ENCODE measurements at regions not wholly inside any gene's neighbourhood (a gene's known extent, or its start where the extent isn't known, plus 50 kb on each side); places are given as distances from the start of the nearest gene placed in this dataset.

DNA sequence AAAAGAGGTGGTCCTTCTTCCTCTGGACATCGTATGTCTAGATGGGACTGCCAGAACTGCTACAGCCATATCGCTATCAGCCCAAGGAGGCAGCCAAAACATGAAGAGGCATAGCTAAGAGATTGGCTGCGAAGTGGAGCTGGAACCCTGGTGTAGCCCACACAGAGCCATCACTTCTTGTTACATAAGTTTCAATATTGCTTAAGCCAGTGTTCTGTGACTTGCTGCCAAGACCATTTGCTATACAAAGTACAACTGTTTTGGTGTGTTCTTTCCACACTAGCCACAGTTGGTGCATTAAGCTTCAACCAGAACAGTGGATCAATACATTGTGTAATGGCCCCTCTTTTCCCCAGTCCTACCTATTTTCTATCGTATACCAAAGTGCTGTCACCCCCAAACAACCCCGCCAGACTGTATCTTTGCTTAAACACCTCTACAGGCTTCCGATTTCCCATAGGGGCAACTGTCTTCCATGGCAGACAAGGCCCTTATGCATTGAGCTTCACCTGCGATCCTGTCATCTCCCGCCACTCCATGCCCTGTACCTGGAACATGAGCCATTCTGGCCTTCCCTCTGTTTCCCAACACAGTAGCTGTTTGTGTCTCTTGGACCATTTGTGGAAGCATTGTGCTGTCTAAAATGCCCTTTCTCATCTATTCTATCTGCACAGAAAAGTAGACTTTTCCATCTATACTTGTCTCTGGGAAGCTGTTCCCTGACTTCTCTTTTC, 241.8 kb downstream of the TTLL7 start:
- WGBS, 2 donors (ENCODE audit: low coverage in 1 of 2) = 80 to 89% methylated on average over 3 to 8 of the region's 8 CpGs
- H3K4me1 ChIP-seq = no peaks in the 10 kb centered on the region
- in situ Hi-C loops (cut with MboI; ENCODE audit: low pct_ligation_motif_present in 1 of 4, low pct_unique_long_range_greater_than_20kb in 1 of 4, low sequenced_read_pairs in 3 of 4) (no loop called here), intact Hi-C loops (cut with DNase I; ENCODE audit: low total_unique reads) (no loop called here)
- no peak overlapping the region for H3K27ac ChIP-seq
- no peaks in the 10 kb centered on the region for H3K36me3 ChIP-seq
- H3K9me3 ChIP-seq = no peaks in the 10 kb centered on the region
- H3K27me3 ChIP-seq = no peaks in the 10 kb centered on the region
- no peak overlapping the region for H3K4me3 ChIP-seq
- DNase-seq = no peak
- TF ChIP-seq POLR2A (IDR thresholded peaks at IDR 0.05) (no peak), POLR2AphosphoS5 (IDR thresholded peaks at IDR 0.05) (no peak), EP300 (IDR thresholded peaks at IDR 0.05; ENCODE audit: low read depth) (no peak)
- TF ChIP-seq, protein P1, sequence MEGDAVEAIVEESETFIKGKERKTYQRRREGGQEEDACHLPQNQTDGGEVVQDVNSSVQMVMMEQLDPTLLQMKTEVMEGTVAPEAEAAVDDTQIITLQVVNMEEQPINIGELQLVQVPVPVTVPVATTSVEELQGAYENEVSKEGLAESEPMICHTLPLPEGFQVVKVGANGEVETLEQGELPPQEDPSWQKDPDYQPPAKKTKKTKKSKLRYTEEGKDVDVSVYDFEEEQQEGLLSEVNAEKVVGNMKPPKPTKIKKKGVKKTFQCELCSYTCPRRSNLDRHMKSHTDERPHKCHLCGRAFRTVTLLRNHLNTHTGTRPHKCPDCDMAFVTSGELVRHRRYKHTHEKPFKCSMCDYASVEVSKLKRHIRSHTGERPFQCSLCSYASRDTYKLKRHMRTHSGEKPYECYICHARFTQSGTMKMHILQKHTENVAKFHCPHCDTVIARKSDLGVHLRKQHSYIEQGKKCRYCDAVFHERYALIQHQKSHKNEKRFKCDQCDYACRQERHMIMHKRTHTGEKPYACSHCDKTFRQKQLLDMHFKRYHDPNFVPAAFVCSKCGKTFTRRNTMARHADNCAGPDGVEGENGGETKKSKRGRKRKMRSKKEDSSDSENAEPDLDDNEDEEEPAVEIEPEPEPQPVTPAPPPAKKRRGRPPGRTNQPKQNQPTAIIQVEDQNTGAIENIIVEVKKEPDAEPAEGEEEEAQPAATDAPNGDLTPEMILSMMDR (IDR thresholded peaks at IDR 0.05) = no peak

DNA sequence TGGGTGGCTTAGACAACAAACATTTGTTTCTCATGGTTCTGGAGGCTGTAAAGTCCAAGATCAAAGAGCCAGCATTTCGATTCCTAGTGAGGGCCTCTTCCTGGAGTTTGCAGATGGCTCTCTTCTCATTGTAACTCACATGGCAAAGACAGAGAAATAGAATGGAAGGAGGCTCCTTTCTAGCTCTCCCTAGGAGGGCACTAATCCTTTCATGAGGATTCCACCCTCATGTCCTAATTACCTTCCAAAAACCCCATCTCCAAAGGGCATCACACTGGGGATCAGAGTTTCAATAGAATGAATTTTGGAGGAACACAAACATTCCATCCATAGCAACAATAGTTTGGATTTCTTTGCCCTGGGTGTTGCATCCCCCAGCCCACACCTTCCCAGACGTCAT, 247.3 kb downstream of the TTLL7 start:
- intact Hi-C loops (cut with DNase I; ENCODE audit: low total_unique reads) = no loop called here
- WGBS, 2 donors (ENCODE audit: low coverage in 1 of 2) = 73 to 86% methylated on average over 1 to 2 of the region's 2 CpGs
- Histone ChIP-seq H3K9me3 (no peaks in the 10 kb centered on the region), H3K36me3 (no peaks in the 10 kb centered on the region), H3K27me3 (no peaks in the 10 kb centered on the region), H3K27ac (no peak overlapping the region), H3K4me3 (no peak overlapping the region), H3K4me1 (no peaks in the 10 kb centered on the region)
- TF ChIP-seq EP300 (IDR thresholded peaks at IDR 0.05; ENCODE audit: low read depth) (no peak), POLR2AphosphoS5 (IDR thresholded peaks at IDR 0.05) (no peak), POLR2A (IDR thresholded peaks at IDR 0.05) (no peak)
- TF ChIP-seq, protein P1 (IDR thresholded peaks at IDR 0.05) = no peak
- in situ Hi-C loops (cut with MboI; ENCODE audit: low pct_ligation_motif_present in 1 of 4, low pct_unique_long_range_greater_than_20kb in 1 of 4, low sequenced_read_pairs in 3 of 4) = no loop called here
- no peak for DNase-seq

DNA sequence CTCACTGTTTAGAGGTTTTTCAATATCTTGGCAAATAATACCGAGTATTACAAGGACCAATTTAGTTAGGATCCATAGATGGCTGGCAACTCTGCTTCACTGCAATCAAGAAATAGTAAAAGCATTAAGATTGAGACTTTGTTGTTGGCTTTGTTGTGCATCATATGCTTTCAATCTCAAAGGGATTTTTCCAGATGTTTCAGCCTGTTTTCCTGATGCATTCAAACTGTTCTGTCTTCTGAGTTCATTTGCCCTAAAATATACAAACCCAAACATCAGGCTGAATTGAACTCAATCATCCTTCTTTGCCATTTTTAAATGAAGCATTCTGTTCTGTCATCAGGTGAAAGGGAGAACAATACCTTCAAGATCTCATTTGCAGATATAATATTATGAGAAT, 248.7 kb downstream of the TTLL7 start:
- no peaks in the 10 kb centered on the region for H3K4me1 ChIP-seq
- no peak overlapping the region for H3K27ac ChIP-seq
- intact Hi-C loops (cut with DNase I; ENCODE audit: low total_unique reads) (no loop called here), in situ Hi-C loops (cut with MboI; ENCODE audit: low pct_ligation_motif_present in 1 of 4, low pct_unique_long_range_greater_than_20kb in 1 of 4, low sequenced_read_pairs in 3 of 4) (no loop called here)
- no peaks in the 10 kb centered on the region for H3K9me3 ChIP-seq
- no peaks in the 10 kb centered on the region for H3K36me3 ChIP-seq
- H3K4me3 ChIP-seq = no peak overlapping the region
- no peaks in the 10 kb centered on the region for H3K27me3 ChIP-seq
- TF ChIP-seq POLR2A (IDR thresholded peaks at IDR 0.05) (no peak), POLR2AphosphoS5 (IDR thresholded peaks at IDR 0.05) (no peak), EP300 (IDR thresholded peaks at IDR 0.05; ENCODE audit: low read depth) (no peak)
- TF ChIP-seq, protein P1 (IDR thresholded peaks at IDR 0.05) = no peak
- WGBS, 2 donors (ENCODE audit: low coverage in 1 of 2) = 67 to 79% methylated on average over 1 of the region's 1 CpG
- DNase-seq = no peak

DNA sequence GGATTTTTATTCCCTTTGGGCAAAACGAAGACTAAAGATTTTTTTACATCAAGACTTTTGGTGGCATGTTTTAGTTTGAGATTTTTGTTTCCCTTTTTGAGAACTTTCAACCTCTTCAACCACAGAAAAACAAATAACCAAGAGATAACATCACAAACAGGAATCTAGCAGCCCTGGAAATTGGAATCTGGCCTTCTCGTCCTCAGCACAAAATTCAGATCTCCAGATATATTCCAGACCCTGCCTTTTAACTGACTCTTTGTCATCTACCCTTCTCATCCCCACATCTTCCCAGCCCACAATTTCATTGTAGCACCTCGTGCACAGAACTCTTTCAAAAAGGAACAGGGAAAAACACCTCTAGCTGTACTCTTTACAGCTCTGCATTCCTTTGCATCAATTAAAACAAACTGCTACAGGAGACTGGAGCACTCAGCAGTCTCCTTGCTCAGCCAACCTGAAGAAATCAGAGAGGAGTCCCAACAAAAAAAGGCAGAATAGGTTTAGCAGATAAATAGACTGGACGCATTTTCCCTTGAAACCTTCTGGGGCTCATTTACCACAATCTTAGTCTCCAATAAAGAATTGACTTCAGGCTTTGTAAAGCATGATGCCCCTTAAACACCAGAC, 251.0 kb downstream of the TTLL7 start:
- Histone ChIP-seq H3K27ac (no peak overlapping the region), H3K4me1 (no peaks in the 10 kb centered on the region), H3K36me3 (no peaks in the 10 kb centered on the region), H3K27me3 (no peaks in the 10 kb centered on the region), H3K4me3 (no peak overlapping the region), H3K9me3 (no peaks in the 10 kb centered on the region)
- TF ChIP-seq POLR2AphosphoS5 (IDR thresholded peaks at IDR 0.05) = no peak
- TF ChIP-seq EP300 (IDR thresholded peaks at IDR 0.05; ENCODE audit: low read depth) = no peak
- TF ChIP-seq, protein P1 (IDR thresholded peaks at IDR 0.05) = no peak
- TF ChIP-seq POLR2A (IDR thresholded peaks at IDR 0.05) = no peak
- intact Hi-C loops (cut with DNase I; ENCODE audit: low total_unique reads) = no loop called here
- no peak for DNase-seq
- in situ Hi-C loops (cut with MboI; ENCODE audit: low pct_ligation_motif_present in 1 of 4, low pct_unique_long_range_greater_than_20kb in 1 of 4, low sequenced_read_pairs in 3 of 4) = no loop called here
- WGBS, 2 donors (ENCODE audit: low coverage in 1 of 2) = 56 to 75% methylated on average over 3 to 4 of the region's 4 CpGs
